ENCODE measurements at regions not wholly inside any gene's neighbourhood (a gene's known extent, or its start where the extent isn't known, plus 50 kb on each side); places are given as distances from the start of the nearest gene placed in this dataset.

GRCh38 chr4:138663883-138664282 is 351.7 kb upstream of the NOCT start:
- H3K36me3 Mint-ChIP-seq, result no peaks in the 10 kb centered on the region
- H3K4me1 Mint-ChIP-seq (ENCODE audit: unreplicated experiment), result peaks cover 10% of the 10 kb centered on the region
- no peak for DNase-seq (ENCODE audit: extremely low spot score, unreplicated experiment)
- peaks cover 4% of the 10 kb centered on the region for H3K9me3 Mint-ChIP-seq
- no peak overlapping the region for H3K27ac Mint-ChIP-seq
- H3K4me3 Mint-ChIP-seq, result no peak overlapping the region
- peaks cover 3% of the 10 kb centered on the region for H3K27me3 Mint-ChIP-seq
- no peak for TF ChIP-seq CTCF (conservative IDR thresholded peaks at IDR 0.05)

GRCh38 chr4:138659812-138660316 is 355.7 kb upstream of the NOCT start:
- Mint-ChIP-seq H3K27me3 (peaks cover 5% of the 10 kb centered on the region), H3K9me3 (no peaks in the 10 kb centered on the region), H3K27ac (no peak overlapping the region), H3K4me3 (no peak overlapping the region), H3K4me1 (ENCODE audit: unreplicated experiment) (peaks cover 8% of the 10 kb centered on the region), H3K36me3 (no peaks in the 10 kb centered on the region)
- no peak for TF ChIP-seq CTCF (conservative IDR thresholded peaks at IDR 0.05)
- no peak for DNase-seq (ENCODE audit: extremely low spot score, unreplicated experiment)

GRCh38 chr4:138659037-138659811 is 356.4 kb upstream of the NOCT start:
- H3K4me1 Mint-ChIP-seq (ENCODE audit: unreplicated experiment), result peaks cover 8% of the 10 kb centered on the region
- DNase-seq (ENCODE audit: extremely low spot score, unreplicated experiment), result no peak
- TF ChIP-seq CTCF (conservative IDR thresholded peaks at IDR 0.05), result no peak
- no peaks in the 10 kb centered on the region for H3K9me3 Mint-ChIP-seq
- peak overlapping the region; percentile 31 for H3K4me3 Mint-ChIP-seq
- no peaks in the 10 kb centered on the region for H3K36me3 Mint-ChIP-seq
- H3K27ac Mint-ChIP-seq, result peak overlapping the region; percentile 7
- H3K27me3 Mint-ChIP-seq, result peaks cover 5% of the 10 kb centered on the region

DNA sequence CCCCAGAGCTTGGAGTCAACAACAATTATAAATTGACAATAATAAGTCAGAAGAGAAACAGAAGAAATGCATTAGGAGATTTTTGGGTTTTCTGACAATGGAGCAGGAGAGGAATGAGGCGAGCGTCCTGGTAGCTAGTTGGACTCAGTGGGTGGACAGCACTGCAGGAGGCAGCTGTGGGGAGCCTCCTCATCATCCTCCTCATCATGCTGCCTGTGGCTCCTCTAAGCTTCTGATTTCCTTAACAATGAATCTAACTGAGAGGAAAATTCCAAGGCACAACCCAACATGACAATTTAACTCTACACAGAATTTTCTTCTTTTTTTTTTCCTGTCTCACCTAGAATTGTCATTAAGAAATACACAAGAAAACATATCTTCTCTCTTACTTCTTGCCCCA is 357.1 kb upstream of the NOCT start:
- Mint-ChIP-seq H3K4me3 (peak overlapping the region; percentile 31), H3K27me3 (peaks cover 5% of the 10 kb centered on the region), H3K9me3 (no peaks in the 10 kb centered on the region)

GRCh38 chr4:138656990-138657389 is 358.6 kb upstream of the NOCT start:
- H3K4me1 Mint-ChIP-seq (ENCODE audit: unreplicated experiment), result peaks cover 8% of the 10 kb centered on the region
- peaks cover 6% of the 10 kb centered on the region for H3K9me3 Mint-ChIP-seq
- no peak for TF ChIP-seq CTCF (conservative IDR thresholded peaks at IDR 0.05)
- peaks cover 5% of the 10 kb centered on the region for H3K27me3 Mint-ChIP-seq
- H3K4me3 Mint-ChIP-seq, result no peak overlapping the region
- DNase-seq (ENCODE audit: extremely low spot score, unreplicated experiment), result no peak
- no peaks in the 10 kb centered on the region for H3K36me3 Mint-ChIP-seq
- no peak overlapping the region for H3K27ac Mint-ChIP-seq

More for the DNA sequence above, 357.1 kb upstream of the NOCT start:
- H3K4me1 Mint-ChIP-seq (ENCODE audit: unreplicated experiment), result peaks cover 8% of the 10 kb centered on the region
- DNase-seq (ENCODE audit: extremely low spot score, unreplicated experiment), result no peak
- no peaks in the 10 kb centered on the region for H3K36me3 Mint-ChIP-seq
- H3K27ac Mint-ChIP-seq, result peak overlapping the region; percentile 7
- TF ChIP-seq CTCF (conservative IDR thresholded peaks at IDR 0.05), result no peak

Measured in type B pancreatic cell (in vitro differentiated cells).